Fibroblast of pulmonary artery (primary cell): ENCODE measurements at regions not wholly inside any gene's neighbourhood (a gene's known extent, or its start where the extent isn't known, plus 50 kb on each side); places are given as distances from the start of the nearest gene placed in this dataset.

ENCODE experiments used
- DNase-seq: peaks from one replicate; pipeline ENCODE4 v3.0.0-alpha.2; 2010; ENCODE audit warnings: low read depth
- H3K4me3 ChIP-seq: replicated peaks from 2 replicates; pipeline ENCODE4 v1.5.1; 2011; ENCODE audit warnings: low read depth, mild to moderate bottlenecking, control low read depth, low read length, moderate library complexity
- TF ChIP-seq, protein P1 (sequence below): IDR thresholded peaks from 2 replicates; pipeline ENCODE4 v1.5.1; 2011; ENCODE audit warnings: mild to moderate bottlenecking, control low read depth, low read length, inconsistent platforms; ENCODE audit errors: missing control alignments

DNA sequence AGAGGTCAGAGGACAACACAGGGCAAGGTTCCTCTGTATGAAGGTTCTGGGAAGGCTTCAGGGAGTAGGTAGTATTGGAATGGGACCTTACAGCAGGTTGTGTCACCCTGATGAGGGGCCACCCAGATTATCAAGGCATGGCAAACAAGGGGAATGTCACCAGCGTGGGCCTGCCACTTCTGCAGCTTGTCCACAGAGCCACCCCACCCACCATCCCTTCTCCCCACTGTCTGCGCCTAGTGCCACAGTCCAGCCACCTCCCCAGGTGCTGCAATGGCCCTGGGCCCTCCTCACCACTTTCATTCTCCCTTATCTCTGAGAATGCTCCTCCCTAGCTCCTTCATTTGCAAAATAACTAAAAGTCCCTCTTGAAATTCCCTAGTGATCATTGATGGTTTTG, 170.3 kb downstream of the TTC32 start:
- DNase-seq = no peak
- no peak overlapping the region for H3K4me3 ChIP-seq
- TF ChIP-seq, protein P1, sequence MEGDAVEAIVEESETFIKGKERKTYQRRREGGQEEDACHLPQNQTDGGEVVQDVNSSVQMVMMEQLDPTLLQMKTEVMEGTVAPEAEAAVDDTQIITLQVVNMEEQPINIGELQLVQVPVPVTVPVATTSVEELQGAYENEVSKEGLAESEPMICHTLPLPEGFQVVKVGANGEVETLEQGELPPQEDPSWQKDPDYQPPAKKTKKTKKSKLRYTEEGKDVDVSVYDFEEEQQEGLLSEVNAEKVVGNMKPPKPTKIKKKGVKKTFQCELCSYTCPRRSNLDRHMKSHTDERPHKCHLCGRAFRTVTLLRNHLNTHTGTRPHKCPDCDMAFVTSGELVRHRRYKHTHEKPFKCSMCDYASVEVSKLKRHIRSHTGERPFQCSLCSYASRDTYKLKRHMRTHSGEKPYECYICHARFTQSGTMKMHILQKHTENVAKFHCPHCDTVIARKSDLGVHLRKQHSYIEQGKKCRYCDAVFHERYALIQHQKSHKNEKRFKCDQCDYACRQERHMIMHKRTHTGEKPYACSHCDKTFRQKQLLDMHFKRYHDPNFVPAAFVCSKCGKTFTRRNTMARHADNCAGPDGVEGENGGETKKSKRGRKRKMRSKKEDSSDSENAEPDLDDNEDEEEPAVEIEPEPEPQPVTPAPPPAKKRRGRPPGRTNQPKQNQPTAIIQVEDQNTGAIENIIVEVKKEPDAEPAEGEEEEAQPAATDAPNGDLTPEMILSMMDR = no peak

DNA sequence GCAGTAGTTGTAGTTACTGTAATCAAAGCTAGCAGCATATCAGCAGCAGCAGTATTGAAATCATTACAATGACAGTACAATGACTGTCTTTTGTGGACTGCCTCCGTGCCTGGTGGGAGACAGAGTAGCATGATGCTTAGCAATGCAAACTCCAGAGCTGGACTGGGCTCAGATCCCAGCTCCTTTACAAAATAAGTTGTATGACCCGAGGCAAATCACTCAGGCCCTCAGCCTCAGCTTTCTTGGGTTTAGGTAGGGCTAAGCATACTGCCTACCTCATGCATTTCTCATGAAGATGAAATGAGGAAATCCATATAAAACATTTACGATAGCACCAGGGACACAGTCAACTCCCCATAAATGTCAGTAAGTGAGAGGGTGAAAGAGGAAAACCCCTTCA, 170.7 kb downstream of the TTC32 start:
- TF ChIP-seq, protein P1 = no peak

DNA sequence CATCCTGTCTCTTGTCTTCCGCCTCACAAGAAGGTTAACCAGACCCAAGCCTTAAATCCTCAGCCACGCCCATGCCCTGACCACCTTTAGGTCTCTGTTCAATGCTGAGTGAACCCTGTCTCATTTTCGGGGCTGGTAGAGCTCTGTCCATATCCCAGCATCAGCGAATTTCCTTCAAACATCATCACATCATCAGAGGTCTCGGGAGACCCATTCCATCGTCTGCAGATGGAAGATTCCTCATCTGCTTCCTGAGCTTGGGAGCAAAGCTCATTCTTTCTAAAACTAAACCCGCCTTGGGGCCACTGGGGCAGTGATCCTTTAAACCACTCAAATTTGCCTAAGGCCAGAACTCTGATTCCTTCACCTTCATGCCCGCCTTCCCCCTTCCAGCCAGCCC, 173.7 kb downstream of the TTC32 start:
- H3K4me3 ChIP-seq = no peak overlapping the region
- no peak for DNase-seq
- TF ChIP-seq, protein P1 = no peak

More for the DNA sequence above, 170.7 kb downstream of the TTC32 start:
- H3K4me3 ChIP-seq = no peak overlapping the region
- DNase-seq = no peak

DNA sequence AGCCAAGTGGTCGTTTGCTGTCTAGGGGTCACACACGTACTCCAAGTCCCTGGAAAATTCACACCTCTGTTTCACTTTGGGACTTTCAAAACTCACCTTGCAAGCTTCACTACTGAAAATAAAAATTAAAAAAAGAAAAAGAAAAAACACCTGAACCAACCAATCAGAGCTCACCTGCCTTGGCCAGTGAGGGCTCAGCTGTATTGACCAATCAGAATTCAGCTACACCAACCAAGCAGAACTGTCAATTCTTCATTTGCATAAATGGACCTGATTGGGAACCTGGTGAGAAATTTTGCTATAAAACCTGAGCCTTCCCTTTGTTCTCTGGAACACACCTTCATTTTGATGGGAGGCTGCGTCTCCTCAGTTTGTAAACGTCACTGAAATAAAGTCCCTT, 176.4 kb downstream of the TTC32 start:
- H3K4me3 ChIP-seq = no peak overlapping the region
- no peak for DNase-seq
- TF ChIP-seq, protein P1 = no peak

DNA sequence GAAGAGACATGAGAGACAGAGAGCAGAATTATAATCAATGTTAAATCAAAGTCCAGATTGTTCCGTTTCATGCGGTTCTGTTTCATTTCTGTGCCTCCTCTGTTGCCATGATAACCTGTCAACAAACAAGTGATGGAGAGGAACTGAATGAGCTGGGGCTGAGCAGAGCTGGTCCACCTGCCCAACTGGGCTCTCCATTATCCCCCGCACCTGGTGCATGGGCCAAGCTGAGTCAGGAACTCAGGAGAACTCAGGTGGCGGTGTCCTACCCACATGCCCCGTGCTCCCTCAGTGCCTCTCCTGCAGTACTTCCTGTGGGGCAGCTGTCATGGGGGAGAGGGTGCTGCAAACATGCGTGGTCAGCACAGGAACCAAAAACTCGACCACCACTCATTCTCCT, 178.8 kb downstream of the TTC32 start:
- TF ChIP-seq, protein P1 = no peak
- H3K4me3 ChIP-seq = no peak overlapping the region
- DNase-seq = no peak

DNA sequence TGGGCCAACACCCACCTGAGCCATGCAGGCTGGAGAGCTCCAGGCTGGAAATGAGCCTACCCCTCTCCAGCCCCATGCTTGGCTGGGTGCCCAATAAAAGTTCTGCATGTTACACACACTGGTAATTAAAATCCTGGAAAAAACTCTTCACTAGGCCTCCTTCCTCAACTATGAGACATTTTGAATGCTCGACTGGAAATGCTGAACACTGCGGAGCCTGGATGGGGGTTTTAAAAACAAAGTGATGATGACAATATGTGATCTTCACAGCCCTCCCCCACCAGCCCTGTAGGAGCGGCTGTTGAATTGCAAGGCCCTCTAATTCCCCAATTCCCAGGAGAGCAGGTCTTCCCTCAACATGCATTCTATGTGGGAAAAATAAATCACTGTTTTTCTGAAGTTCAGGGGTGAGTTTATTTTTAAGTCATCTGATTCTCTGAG, 179.2 kb downstream of the TTC32 start:
- peak; percentile 13 for DNase-seq
- no peak overlapping the region for H3K4me3 ChIP-seq
- TF ChIP-seq, protein P1 = no peak

DNA sequence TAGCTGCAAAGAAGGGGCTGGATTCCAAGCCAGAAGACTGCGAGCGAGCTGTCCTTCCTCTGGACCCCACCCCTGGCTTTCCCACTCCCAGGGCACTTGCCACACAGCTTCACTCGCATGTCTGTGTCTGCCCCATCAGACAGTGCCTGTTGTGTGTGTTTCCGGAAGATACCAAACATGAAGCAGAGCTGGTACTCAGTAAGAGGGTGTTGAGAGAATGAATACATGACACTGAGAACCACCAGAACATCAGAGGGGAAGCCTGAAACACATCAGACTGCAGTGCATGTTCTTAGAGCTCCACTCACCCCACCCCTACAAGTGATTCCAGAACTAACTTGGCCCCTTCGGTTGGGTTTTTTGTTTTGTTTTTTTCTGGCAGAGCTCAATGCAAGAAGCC, 181.5 kb downstream of the TTC32 start:
- TF ChIP-seq, protein P1 = no peak
- H3K4me3 ChIP-seq = no peak overlapping the region
- no peak for DNase-seq
